ENCODE measurements at regions not wholly inside any gene's neighbourhood (a gene's known extent, or its start where the extent isn't known, plus 50 kb on each side); places are given as distances from the start of the nearest gene placed in this dataset.

DNA sequence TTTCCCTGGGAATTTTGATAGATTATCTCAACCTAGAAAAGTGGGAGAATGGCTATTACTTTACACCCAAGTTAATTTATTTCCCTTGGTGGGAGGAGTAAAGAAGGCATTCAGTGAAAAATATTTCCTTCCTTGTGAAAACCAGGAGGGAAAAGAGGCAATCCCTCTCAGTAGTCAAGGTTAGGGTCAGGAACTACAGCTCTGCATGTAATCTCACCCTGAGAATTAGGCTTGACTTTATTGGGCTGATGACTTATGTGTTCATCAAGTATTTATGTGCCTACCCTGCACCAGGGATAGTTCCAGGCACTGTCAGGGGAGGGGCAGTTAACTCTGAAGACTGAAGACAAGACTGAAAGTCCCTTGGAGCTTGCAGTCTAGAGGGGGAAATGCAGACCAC is 281.8 kb downstream of the DLEU7 start:
- TF ChIP-seq ZNF146 (tag by site-specific recombination; IDR thresholded peaks at IDR 0.05) (no peak), SALL2 (tag by site-specific recombination; IDR thresholded peaks at IDR 0.05; ENCODE audit: borderline replicate concordance) (no peak), ZNF311 (tag by site-specific recombination; IDR thresholded peaks at IDR 0.05; ENCODE audit: borderline replicate concordance) (no peak), GLI2 (tag by site-specific recombination; IDR thresholded peaks at IDR 0.05; ENCODE audit: borderline replicate concordance, low read depth) (no peak), ZNF529 (tag by site-specific recombination; IDR thresholded peaks at IDR 0.05; ENCODE audit: insufficient replicate concordance) (no peak), MEIS1 (CRISPR knock-in tag; IDR thresholded peaks at IDR 0.05; ENCODE audit: borderline replicate concordance) (no peak), ZNF792 (tag by site-specific recombination; IDR thresholded peaks at IDR 0.05) (no peak), ZNF571 (tag by site-specific recombination; IDR thresholded peaks at IDR 0.05) (no peak), ZNF510 (tag by site-specific recombination; IDR thresholded peaks at IDR 0.05; ENCODE audit: insufficient replicate concordance) (no peak)
- TF ChIP-seq, protein P1, sequence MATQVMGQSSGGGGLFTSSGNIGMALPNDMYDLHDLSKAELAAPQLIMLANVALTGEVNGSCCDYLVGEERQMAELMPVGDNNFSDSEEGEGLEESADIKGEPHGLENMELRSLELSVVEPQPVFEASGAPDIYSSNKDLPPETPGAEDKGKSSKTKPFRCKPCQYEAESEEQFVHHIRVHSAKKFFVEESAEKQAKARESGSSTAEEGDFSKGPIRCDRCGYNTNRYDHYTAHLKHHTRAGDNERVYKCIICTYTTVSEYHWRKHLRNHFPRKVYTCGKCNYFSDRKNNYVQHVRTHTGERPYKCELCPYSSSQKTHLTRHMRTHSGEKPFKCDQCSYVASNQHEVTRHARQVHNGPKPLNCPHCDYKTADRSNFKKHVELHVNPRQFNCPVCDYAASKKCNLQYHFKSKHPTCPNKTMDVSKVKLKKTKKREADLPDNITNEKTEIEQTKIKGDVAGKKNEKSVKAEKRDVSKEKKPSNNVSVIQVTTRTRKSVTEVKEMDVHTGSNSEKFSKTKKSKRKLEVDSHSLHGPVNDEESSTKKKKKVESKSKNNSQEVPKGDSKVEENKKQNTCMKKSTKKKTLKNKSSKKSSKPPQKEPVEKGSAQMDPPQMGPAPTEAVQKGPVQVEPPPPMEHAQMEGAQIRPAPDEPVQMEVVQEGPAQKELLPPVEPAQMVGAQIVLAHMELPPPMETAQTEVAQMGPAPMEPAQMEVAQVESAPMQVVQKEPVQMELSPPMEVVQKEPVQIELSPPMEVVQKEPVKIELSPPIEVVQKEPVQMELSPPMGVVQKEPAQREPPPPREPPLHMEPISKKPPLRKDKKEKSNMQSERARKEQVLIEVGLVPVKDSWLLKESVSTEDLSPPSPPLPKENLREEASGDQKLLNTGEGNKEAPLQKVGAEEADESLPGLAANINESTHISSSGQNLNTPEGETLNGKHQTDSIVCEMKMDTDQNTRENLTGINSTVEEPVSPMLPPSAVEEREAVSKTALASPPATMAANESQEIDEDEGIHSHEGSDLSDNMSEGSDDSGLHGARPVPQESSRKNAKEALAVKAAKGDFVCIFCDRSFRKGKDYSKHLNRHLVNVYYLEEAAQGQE (tag by site-specific recombination; IDR thresholded peaks at IDR 0.05) = no peak
- TF ChIP-seq, protein P2, sequence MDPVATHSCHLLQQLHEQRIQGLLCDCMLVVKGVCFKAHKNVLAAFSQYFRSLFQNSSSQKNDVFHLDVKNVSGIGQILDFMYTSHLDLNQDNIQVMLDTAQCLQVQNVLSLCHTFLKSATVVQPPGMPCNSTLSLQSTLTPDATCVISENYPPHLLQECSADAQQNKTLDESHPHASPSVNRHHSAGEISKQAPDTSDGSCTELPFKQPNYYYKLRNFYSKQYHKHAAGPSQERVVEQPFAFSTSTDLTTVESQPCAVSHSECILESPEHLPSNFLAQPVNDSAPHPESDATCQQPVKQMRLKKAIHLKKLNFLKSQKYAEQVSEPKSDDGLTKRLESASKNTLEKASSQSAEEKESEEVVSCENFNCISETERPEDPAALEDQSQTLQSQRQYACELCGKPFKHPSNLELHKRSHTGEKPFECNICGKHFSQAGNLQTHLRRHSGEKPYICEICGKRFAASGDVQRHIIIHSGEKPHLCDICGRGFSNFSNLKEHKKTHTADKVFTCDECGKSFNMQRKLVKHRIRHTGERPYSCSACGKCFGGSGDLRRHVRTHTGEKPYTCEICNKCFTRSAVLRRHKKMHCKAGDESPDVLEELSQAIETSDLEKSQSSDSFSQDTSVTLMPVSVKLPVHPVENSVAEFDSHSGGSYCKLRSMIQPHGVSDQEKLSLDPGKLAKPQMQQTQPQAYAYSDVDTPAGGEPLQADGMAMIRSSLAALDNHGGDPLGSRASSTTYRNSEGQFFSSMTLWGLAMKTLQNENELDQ (tag by site-specific recombination; IDR thresholded peaks at IDR 0.05; ENCODE audit: low read depth) = no peak

Measured in HEK293 (cell line).